ENCODE measurements at regions not wholly inside any gene's neighbourhood (a gene's known extent, or its start where the extent isn't known, plus 50 kb on each side); places are given as distances from the start of the nearest gene placed in this dataset.

DNA sequence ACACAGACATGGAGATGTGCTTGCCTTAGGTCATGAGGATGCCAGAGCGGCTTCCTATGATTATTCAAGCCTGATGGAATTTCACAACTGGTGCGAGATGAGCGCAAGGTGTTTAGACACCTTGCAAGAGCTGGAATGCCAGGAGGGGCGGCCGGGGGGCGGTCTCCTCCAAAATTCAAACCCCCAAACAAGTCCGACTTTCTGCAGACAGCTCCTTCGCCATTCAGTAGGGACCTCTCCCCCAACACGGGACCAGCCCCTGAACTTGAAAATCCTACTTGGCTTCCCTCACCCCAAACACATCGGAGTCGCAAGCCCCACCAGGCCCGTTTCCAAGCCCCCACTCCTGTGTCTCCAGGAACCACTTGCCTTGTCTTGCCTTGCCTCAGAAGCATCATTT, 64.8 kb upstream of the ID2 start:
- Histone ChIP-seq H2AFZ (ENCODE audit: low read length) (no peak overlapping the region), H3K56ac (ENCODE audit: insufficient read length, low read depth, low read length) (no peak overlapping the region), H3K27me3 (ENCODE audit: insufficient read depth, low read length) (no peaks in the 10 kb centered on the region), H4K8ac (replicated peaks; ENCODE audit: insufficient read length, low read depth, low read length) (no peak overlapping the region), H3K9me3 (ENCODE audit: control insufficient read depth, low read depth, low read length) (no peaks in the 10 kb centered on the region), H3K4me2 (ENCODE audit: insufficient read depth, insufficient read length, low read length) (no peak overlapping the region), H4K5ac (ENCODE audit: insufficient read length, low read depth, low read length) (no peak overlapping the region), H3K79me1 (ENCODE audit: insufficient read depth, low read depth, low read length, poor library complexity, severe bottlenecking) (no peaks in the 10 kb centered on the region), H4K20me1 (ENCODE audit: control insufficient read depth, insufficient read depth, insufficient read length) (no peaks in the 10 kb centered on the region), H4K91ac (ENCODE audit: insufficient read length, low read depth, low read length) (no peak overlapping the region), H2AK5ac (ENCODE audit: insufficient read length, low read length) (no peak overlapping the region), H2BK20ac (ENCODE audit: low read depth, low read length, poor library complexity, severe bottlenecking) (no peak overlapping the region), H2BK15ac (ENCODE audit: low read depth, low read length) (no peak overlapping the region), H3K27ac (ENCODE audit: insufficient read length, low read depth, low read length) (no peak overlapping the region), H3K9ac (ENCODE audit: extremely low read depth, insufficient read length, low read length) (no peak overlapping the region), H2BK120ac (ENCODE audit: low read depth, low read length, poor library complexity, severe bottlenecking) (no peak overlapping the region), H2BK12ac (ENCODE audit: insufficient read length, low read depth, low read length) (no peak overlapping the region), H3K23me2 (ENCODE audit: insufficient read length, low read depth, low read length, poor library complexity, severe bottlenecking) (no peaks in the 10 kb centered on the region), H3K14ac (ENCODE audit: insufficient read depth, low read length) (no peak overlapping the region), H3K18ac (ENCODE audit: insufficient read length, low read depth, low read length) (no peak overlapping the region), H2BK5ac (ENCODE audit: insufficient read length, low read length) (no peak overlapping the region), H3T11ph (ENCODE audit: low read length) (no peak overlapping the region), H3K4ac (ENCODE audit: low read depth, low read length) (no peak overlapping the region), H3K23ac (ENCODE audit: insufficient read length, low read depth, low read length) (no peak overlapping the region), H3K4me1 (ENCODE audit: insufficient read depth, low read length) (no peaks in the 10 kb centered on the region), H3K79me2 (ENCODE audit: insufficient read depth, low read length) (no peaks in the 10 kb centered on the region)
- Mint-ChIP-seq H3K9me3 (no peaks in the 10 kb centered on the region; a peak in 2 of 5 replicates), H3K36me3 (ENCODE audit: insufficient read depth in 1 of 3, low read depth in 3 of 3) (peaks cover 0 to 3% (median 0%) of the 10 kb centered on the region in 3 experiments; a peak in 2 of 7 replicates), H3K4me3 (no peak overlapping the region), H3K4me1 (no peaks in the 10 kb centered on the region; a peak in 1 of 4 replicates), H3K27ac (no peak overlapping the region), H3K27me3 (ENCODE audit: low read depth) (peaks cover 12% of the 10 kb centered on the region)
- no CpG with 5 or more reads among the region's 12 CpGs for WGBS (ENCODE audit: extremely low coverage, insufficient read length, low lambda C conversion rate)
- TF ChIP-seq CTCF (conservative IDR thresholded peaks at IDR 0.05) = no peak
- no peak for DNase-seq

Measured in H9 (cell line).